ENCODE measurements at regions not wholly inside any gene's neighbourhood (a gene's known extent, or its start where the extent isn't known, plus 50 kb on each side); places are given as distances from the start of the nearest gene placed in this dataset.

DNA sequence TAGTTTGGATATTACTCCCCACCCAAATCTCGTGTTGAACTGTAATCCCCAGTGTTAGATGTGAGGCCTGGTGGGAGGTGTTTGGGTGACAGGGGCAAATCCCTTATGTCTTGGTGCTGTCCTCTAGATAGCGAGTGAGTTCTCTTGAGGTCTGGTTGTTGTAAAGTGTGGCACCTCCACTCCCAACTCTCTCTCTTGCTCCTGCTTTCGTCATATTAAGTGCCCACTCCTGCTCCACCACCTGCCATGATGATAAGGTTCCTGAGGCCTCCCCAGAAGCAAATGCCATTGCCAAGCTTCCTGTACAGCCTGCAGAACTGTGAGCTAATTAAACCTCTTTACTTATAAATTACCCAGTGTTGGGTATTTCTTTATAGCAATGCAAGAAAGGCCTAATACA lies 944.3 kb downstream of the ADGRL3 start:
- TF ChIP-seq, protein P1, sequence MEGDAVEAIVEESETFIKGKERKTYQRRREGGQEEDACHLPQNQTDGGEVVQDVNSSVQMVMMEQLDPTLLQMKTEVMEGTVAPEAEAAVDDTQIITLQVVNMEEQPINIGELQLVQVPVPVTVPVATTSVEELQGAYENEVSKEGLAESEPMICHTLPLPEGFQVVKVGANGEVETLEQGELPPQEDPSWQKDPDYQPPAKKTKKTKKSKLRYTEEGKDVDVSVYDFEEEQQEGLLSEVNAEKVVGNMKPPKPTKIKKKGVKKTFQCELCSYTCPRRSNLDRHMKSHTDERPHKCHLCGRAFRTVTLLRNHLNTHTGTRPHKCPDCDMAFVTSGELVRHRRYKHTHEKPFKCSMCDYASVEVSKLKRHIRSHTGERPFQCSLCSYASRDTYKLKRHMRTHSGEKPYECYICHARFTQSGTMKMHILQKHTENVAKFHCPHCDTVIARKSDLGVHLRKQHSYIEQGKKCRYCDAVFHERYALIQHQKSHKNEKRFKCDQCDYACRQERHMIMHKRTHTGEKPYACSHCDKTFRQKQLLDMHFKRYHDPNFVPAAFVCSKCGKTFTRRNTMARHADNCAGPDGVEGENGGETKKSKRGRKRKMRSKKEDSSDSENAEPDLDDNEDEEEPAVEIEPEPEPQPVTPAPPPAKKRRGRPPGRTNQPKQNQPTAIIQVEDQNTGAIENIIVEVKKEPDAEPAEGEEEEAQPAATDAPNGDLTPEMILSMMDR (IDR thresholded peaks at IDR 0.05), result no peak
- no peak for TF ChIP-seq POLR2A (IDR thresholded peaks at IDR 0.05)

Measured in Peyer's patch (tissue), 4 donors.